HepG2 (cell line): ENCODE measurements at regions not wholly inside any gene's neighbourhood (a gene's known extent, or its start where the extent isn't known, plus 50 kb on each side); places are given as distances from the start of the nearest gene placed in this dataset.

Source experiments
- ATAC-seq: fragments of 200-7000 bp; cut with Tn5 transposase; 3 replicates; pipeline ENCODE4 v1.9.1; 2020; ENCODE audit warnings: mild to moderate bottlenecking, moderate library complexity
- BruUV-seq: library from RNA; stranded (reverse); fragments of 400-500 nt; replicated peaks from 2 replicates; lab custom pipeline; 2021; lab: Mats Ljungman, UMichigan
- CTCF ChIA-PET: fragments of 300-600 bp; formaldehyde crosslinking; extraction: SDS; loops from one replicate; lab custom pipeline; 2021; ENCODE audit warnings: low total read pairs, inconsistent platforms, low intra/inter-chr PET ratio; lab: Yijun Ruan, JAX
- POLR2A ChIA-PET: fragments of 350-600 bp; sonication (Branson Sonifier 250); formaldehyde crosslinking; loops from one replicate; lab custom pipeline; 2020; ENCODE audit warnings: antibody characterized with exemption, inconsistent platforms; lab: Yijun Ruan, JAX
- DNase-seq: peaks from one replicate; pipeline ENCODE4 v3.0.0-alpha.2; 2015; ENCODE audit warnings: low spot score
- FAIRE-seq: peaks from 3 replicates; lab custom pipeline; 2011; peaks lifted over from hg19 to GRCh38; lab: Jason Lieb, UNC
- H2AFZ ChIP-seq: one replicate; pipeline ENCODE4 v1.6.1; 2011; ENCODE audit warnings: low read length, inconsistent platforms
- H3K27ac ChIP-seq: fragments of 300-600 bp; 3 replicates; pipeline ENCODE4 v1.8.0; 2011; ENCODE audit warnings: mixed run types, mild to moderate bottlenecking, mixed read lengths, low read length, inconsistent platforms; ENCODE audit not compliant: insufficient read depth; ENCODE audit errors: extremely low read length
- H3K27me3 ChIP-seq, 2 experiments: fragments of 200-600 bp in 1 of 2; 2 replicates in 1 of 2; 3 replicates in 1 of 2; pipeline versions ENCODE4 v1.6.0 to v1.8.0; 2011; ENCODE audit warnings: low read length in 2 of 2, mild to moderate bottlenecking in 2 of 2, moderate library complexity in 2 of 2, inconsistent platforms in 1 of 2; ENCODE audit not compliant: insufficient read depth in 2 of 2, control insufficient read depth in 1 of 2
- H3K36me3 ChIP-seq, 2 experiments: fragments of 200-600 bp in 1 of 2; replicated peaks in 1 of 2; 2 replicates in 1 of 2; 3 replicates in 1 of 2; pipeline versions ENCODE4 v1.5.1 to v1.8.0; 2011; ENCODE audit warnings: low read length in 2 of 2, inconsistent platforms in 1 of 2; ENCODE audit not compliant: insufficient read depth in 2 of 2, control insufficient read depth in 1 of 2
- H3K4me1 ChIP-seq: 2 replicates; pipeline ENCODE4 v1.5.1; 2012; ENCODE audit warnings: low read length, inconsistent platforms; ENCODE audit not compliant: insufficient read depth
- H3K4me2 ChIP-seq: 2 replicates; pipeline ENCODE4 v1.6.0; 2011; ENCODE audit warnings: low read depth, low read length, inconsistent platforms
- H3K4me3 ChIP-seq, 3 experiments: fragments of 200-600 bp in 1 of 3; sonication (generic), shearing (Covaris generic) in 1 of 3; replicated peaks in 1 of 3; 2 replicates each; pipeline ENCODE4 v1.5.1; 2011 to 2016; ENCODE audit warnings: low read length in 3 of 3, inconsistent platforms in 2 of 3, low read depth in 2 of 3, mild to moderate bottlenecking in 2 of 3, control low read depth in 1 of 3, mixed read lengths in 1 of 3; ENCODE audit not compliant: insufficient read depth in 1 of 3
- H3K79me2 ChIP-seq: one replicate; pipeline ENCODE4 v1.6.1; 2011; ENCODE audit warnings: low read length, inconsistent platforms; ENCODE audit not compliant: insufficient read depth
- H3K9ac ChIP-seq: 2 replicates; pipeline ENCODE4 v1.6.0; 2011; ENCODE audit warnings: mild to moderate bottlenecking, low read depth, low read length, inconsistent platforms; ENCODE audit not compliant: insufficient read depth
- H3K9me3 ChIP-seq: 2 replicates; pipeline ENCODE4 v1.5.1; 2012; ENCODE audit warnings: mild to moderate bottlenecking, low read length
- H4K20me1 ChIP-seq: 2 replicates; pipeline ENCODE4 v1.6.0; 2011; ENCODE audit warnings: inconsistent platforms, mild to moderate bottlenecking, low read length, moderate library complexity; ENCODE audit not compliant: insufficient read depth
- HCFC1 ChIP-seq: fragments of 150-350 bp; IDR thresholded peaks from 2 replicates; pipeline ENCODE4 v1.6.1; 2014; ENCODE audit warnings: low read depth, low read length
- KDM6A ChIP-seq: IDR thresholded peaks from 2 replicates; pipeline ENCODE4 v1.6.1; 2016; ENCODE audit warnings: low read depth
- RBAK ChIP-seq: sonication (generic); formaldehyde crosslinking; IDR thresholded peaks from 2 replicates; pipeline ENCODE4 v1.5.1; 2020; ENCODE audit warnings: mild to moderate bottlenecking, missing genetic modification reagents
- SRF ChIP-seq: IDR thresholded peaks from 2 replicates; pipeline ENCODE4 v1.6.1; 2011; ENCODE audit warnings: mild to moderate bottlenecking, low read depth, low read length, moderate library complexity
- SRSF9 ChIP-seq: fragments of 200-400 bp; formaldehyde crosslinking; IDR thresholded peaks from 2 replicates; pipeline ENCODE4 v1.6.1; 2018; ENCODE audit warnings: borderline replicate concordance, mild to moderate bottlenecking, low read depth, low read length; ENCODE audit not compliant: insufficient read depth, poor library complexity, severe bottlenecking
- TMF1 ChIP-seq: sonication (generic); formaldehyde crosslinking; IDR thresholded peaks from 2 replicates; pipeline ENCODE4 v1.8.1; 2022; ENCODE audit warnings: low read depth, missing genetic modification reagents
- ZNF317 ChIP-seq: sonication (generic); formaldehyde crosslinking; IDR thresholded peaks from 2 replicates; pipeline ENCODE4 v1.5.0; 2020; ENCODE audit warnings: mild to moderate bottlenecking, missing genetic modification reagents
- ZNF530 ChIP-seq: sonication (generic); formaldehyde crosslinking; IDR thresholded peaks from 2 replicates; pipeline ENCODE4 v1.5.0; 2020; ENCODE audit warnings: low read depth, mild to moderate bottlenecking, missing genetic modification reagents
- ZNF891 ChIP-seq: sonication (generic); formaldehyde crosslinking; IDR thresholded peaks from 2 replicates; pipeline ENCODE4 v1.5.0; 2020; ENCODE audit warnings: mild to moderate bottlenecking, missing genetic modification reagents
- WGBS: methylation state at CpG from one replicate; pipeline ENCODE4 v1.1.6; 2017; ENCODE audit warnings: low lambda C conversion rate; 5-methylcytosine and 5-hydroxymethylcytosine counted together
- in situ Hi-C: cut with HindIII; loops from 2 replicates; pipeline ENCODE4 v1.10.0; 2017; ENCODE audit warnings: low pct_unique_long_range_greater_than_20kb; ENCODE audit not compliant: extremely low pct_ligation_motif_present
- intact Hi-C: fragments of 100-400 bp; cut with micrococcal nuclease; formaldehyde crosslinking; loops from one replicate; pipeline ENCODE4 v1.10.0; 2022; ENCODE audit not compliant: unreplicated experiment
- TF ChIP-seq, protein P1 (sequence below): sonication (generic); formaldehyde crosslinking; IDR thresholded peaks from 2 replicates; pipeline ENCODE4 v1.5.0; 2020; ENCODE audit warnings: mild to moderate bottlenecking, low read depth, missing genetic modification reagents, borderline replicate concordance
- TF ChIP-seq, protein P2 (sequence below): fragments of 450-650 bp; IDR thresholded peaks from 2 replicates; pipeline ENCODE4 v1.6.1; 2016

DNA sequence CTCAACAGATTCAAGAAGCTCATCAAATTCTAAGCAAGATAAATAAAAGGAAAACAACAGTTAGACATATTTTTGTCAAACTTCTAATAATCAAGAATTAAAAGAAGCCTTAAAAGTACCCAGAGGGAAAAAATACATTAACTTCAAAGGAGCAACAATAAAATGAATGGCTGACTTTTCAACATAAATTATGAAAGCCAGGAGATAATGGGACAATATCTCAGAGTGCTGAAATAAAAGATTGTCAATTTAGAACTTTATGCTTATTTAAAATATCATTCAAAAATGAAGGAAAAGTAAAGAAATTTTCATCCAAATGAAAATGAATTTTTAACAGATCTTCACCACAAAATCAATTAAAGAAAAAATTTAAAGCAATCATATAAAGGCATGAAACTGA, 108.5 kb upstream of the IL6 start:
- H2AFZ ChIP-seq: no peak overlapping the region
- no peak overlapping the region for H3K9ac ChIP-seq
- no peak overlapping the region for H3K4me2 ChIP-seq
- no TSS peak for BruUV-seq
- no peaks in the 10 kb centered on the region for H3K79me2 ChIP-seq
- no peak overlapping the region for H3K27ac ChIP-seq
- no peaks in the 10 kb centered on the region for H4K20me1 ChIP-seq
- DNase-seq (no peak), FAIRE-seq (no peak), ATAC-seq (no peak)
- H3K4me1 ChIP-seq: no peaks in the 10 kb centered on the region
- in situ Hi-C loops (no loop called here), intact Hi-C loops (no loop called here)
- POLR2A ChIA-PET: no interaction called here
- CTCF ChIA-PET: no interaction called here
- H3K4me3 ChIP-seq: no peak overlapping the region
- no peak for TF ChIP-seq KDM6A
- TF ChIP-seq ZNF317 (CRISPR knock-in tag): peak; percentile 93
- H3K9me3 ChIP-seq: peaks cover 11% of the 10 kb centered on the region; the same call in 1 of the 2 replicates
- no peaks in the 10 kb centered on the region for H3K36me3 ChIP-seq
- no peaks in the 10 kb centered on the region; a peak in 2 of 5 replicates for H3K27me3 ChIP-seq

DNA sequence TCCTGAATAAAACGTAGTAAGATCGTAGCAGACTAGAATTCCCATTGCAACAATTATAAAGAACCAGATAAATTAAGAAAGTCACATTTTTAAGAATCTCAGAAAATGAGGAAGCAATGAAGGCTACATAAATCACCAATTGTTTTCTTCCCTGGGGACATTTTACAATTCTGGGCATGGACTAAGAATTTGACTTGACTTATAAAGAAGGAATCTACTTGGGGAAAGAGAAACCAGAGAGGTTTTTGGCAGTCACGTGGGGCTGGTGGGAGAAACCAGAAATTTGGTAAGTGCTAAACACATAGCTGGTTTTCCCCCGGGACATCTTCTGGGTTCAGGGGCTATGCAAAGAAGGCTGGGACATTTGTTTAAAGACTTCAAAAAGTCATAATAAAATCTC, 109.8 kb upstream of the IL6 start:
- no peak for FAIRE-seq

DNA sequence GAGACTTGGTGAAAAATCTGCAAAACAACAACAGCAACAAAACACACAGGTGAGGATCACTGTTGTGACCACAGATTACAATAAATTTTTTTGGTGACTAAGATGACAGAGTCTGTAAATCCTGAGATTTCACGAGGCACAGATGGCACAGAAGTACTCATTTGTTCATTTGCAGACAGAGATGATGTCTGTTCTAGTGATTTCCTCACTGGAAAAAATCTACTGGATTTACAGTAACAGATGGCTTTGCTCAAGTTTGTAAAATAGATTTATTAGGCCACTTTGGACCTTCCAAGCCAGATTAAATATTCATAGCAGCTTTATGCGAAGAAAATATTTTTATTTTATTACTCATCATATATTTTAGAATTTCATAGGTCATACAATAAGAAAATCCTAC, 113.5 kb upstream of the IL6 start:
- in situ Hi-C loops (no loop called here), intact Hi-C loops (no loop called here)
- no peaks in the 10 kb centered on the region for H4K20me1 ChIP-seq
- CTCF ChIA-PET: no interaction called here
- no peaks in the 10 kb centered on the region; a peak in 2 of 5 replicates for H3K27me3 ChIP-seq
- H3K4me3 ChIP-seq: no peak overlapping the region
- POLR2A ChIA-PET: no interaction called here
- ATAC-seq (no peak), DNase-seq (no peak), FAIRE-seq (no peak)
- H3K4me1 ChIP-seq: no peaks in the 10 kb centered on the region
- no peak overlapping the region for H3K27ac ChIP-seq
- no peak overlapping the region for H2AFZ ChIP-seq
- WGBS: 6% methylated on average over 2 of the region's 2 CpGs
- H3K36me3 ChIP-seq: no peaks in the 10 kb centered on the region
- H3K4me2 ChIP-seq: no peak overlapping the region
- H3K9ac ChIP-seq: no peak overlapping the region
- H3K79me2 ChIP-seq: no peaks in the 10 kb centered on the region
- no TSS peak for BruUV-seq
- peaks cover 9% of the 10 kb centered on the region; the same call in 1 of the 2 replicates for H3K9me3 ChIP-seq
- no peak for TF ChIP-seq SRF
- TF ChIP-seq HCFC1: no peak
- no peak for TF ChIP-seq ZNF891 (CRISPR knock-in tag)
- no peak for TF ChIP-seq ZNF530 (CRISPR knock-in tag)
- no peak for TF ChIP-seq SRSF9
- TF ChIP-seq, protein P1, sequence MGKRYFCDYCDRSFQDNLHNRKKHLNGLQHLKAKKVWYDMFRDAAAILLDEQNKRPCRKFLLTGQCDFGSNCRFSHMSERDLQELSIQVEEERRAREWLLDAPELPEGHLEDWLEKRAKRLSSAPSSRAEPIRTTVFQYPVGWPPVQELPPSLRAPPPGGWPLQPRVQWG (CRISPR knock-in tag): no peak
- TF ChIP-seq, protein P2, sequence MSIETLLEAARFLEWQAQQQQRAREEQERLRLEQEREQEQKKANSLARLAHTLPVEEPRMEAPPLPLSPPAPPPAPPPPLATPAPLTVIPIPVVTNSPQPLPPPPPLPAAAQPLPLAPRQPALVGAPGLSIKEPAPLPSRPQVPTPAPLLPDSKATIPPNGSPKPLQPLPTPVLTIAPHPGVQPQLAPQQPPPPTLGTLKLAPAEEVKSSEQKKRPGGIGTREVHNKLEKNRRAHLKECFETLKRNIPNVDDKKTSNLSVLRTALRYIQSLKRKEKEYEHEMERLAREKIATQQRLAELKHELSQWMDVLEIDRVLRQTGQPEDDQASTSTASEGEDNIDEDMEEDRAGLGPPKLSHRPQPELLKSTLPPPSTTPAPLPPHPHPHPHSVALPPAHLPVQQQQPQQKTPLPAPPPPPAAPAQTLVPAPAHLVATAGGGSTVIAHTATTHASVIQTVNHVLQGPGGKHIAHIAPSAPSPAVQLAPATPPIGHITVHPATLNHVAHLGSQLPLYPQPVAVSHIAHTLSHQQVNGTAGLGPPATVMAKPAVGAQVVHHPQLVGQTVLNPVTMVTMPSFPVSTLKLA: no peak
- no peak for TF ChIP-seq TMF1 (CRISPR knock-in tag)

More for the DNA sequence above, 109.8 kb upstream of the IL6 start:
- Histone ChIP-seq H3K79me2 (no peaks in the 10 kb centered on the region), H3K9me3 (peaks cover 11% of the 10 kb centered on the region; the same call in 1 of the 2 replicates), H3K36me3 (no peaks in the 10 kb centered on the region), H3K9ac (no peak overlapping the region), H3K4me2 (no peak overlapping the region), H3K4me3 (no peak overlapping the region), H4K20me1 (no peaks in the 10 kb centered on the region), H3K27ac (no peak overlapping the region), H3K4me1 (no peaks in the 10 kb centered on the region), H2AFZ (no peak overlapping the region), H3K27me3 (no peaks in the 10 kb centered on the region; a peak in 2 of 5 replicates)
- CTCF ChIA-PET: no interaction called here
- no TSS peak for BruUV-seq
- ATAC-seq (no peak), DNase-seq (no peak)
- TF ChIP-seq RBAK (CRISPR knock-in tag): no peak
- in situ Hi-C loops: no loop called here
- 25% methylated on average over 4 of the region's 4 CpGs for WGBS
- POLR2A ChIA-PET: no interaction called here
- intact Hi-C loops: no loop called here
